WI38 (cell line): ENCODE measurements at regions not wholly inside any gene's neighbourhood (a gene's known extent, or its start where the extent isn't known, plus 50 kb on each side); places are given as distances from the start of the nearest gene placed in this dataset.

Source experiments
- H3K4me3 ChIP-seq: 2 replicates; pipeline ENCODE4 v1.5.1; 2011; ENCODE audit warnings: low read depth, mild to moderate bottlenecking, control low read depth, low read length
- CTCF ChIP-seq: IDR thresholded peaks from 2 replicates; pipeline ENCODE4 v1.5.1; 2012; ENCODE audit warnings: low read depth, mild to moderate bottlenecking, control low read depth, low read length

- TF ChIP-seq CTCF = no peak
- no peak overlapping the region for H3K4me3 ChIP-seq
Observed at GRCh38 chr13:39884166-39884565, 228.7 kb downstream of the COG6 start.

GRCh38 chr13:39886336-39886735 lies 230.9 kb downstream of the COG6 start:
- no peak for TF ChIP-seq CTCF
- H3K4me3 ChIP-seq = no peak overlapping the region

- H3K4me3 ChIP-seq = no peak overlapping the region
- no peak for TF ChIP-seq CTCF
Observed at GRCh38 chr13:39887387-39887786, 231.9 kb downstream of the COG6 start.

- no peak overlapping the region for H3K4me3 ChIP-seq
- TF ChIP-seq CTCF = no peak
Observed at GRCh38 chr13:39888865-39889810, 233.7 kb downstream of the COG6 start.

GRCh38 chr13:39890537-39890936 lies 235.1 kb downstream of the COG6 start:
- no peak for TF ChIP-seq CTCF
- no peak overlapping the region for H3K4me3 ChIP-seq

- TF ChIP-seq CTCF = no peak
- H3K4me3 ChIP-seq = no peak overlapping the region
Observed at GRCh38 chr13:39892721-39893685, 237.5 kb downstream of the COG6 start.
